ENCODE measurements at regions not wholly inside any gene's neighbourhood (a gene's known extent, or its start where the extent isn't known, plus 50 kb on each side); places are given as distances from the start of the nearest gene placed in this dataset.

- H3K9me3 ChIP-seq (ENCODE audit: low read length) = no peaks in the 10 kb centered on the region
- H3K36me3 ChIP-seq (ENCODE audit: insufficient read depth, low read length) = no peaks in the 10 kb centered on the region
These were observed 72.5 kb upstream of the SLC1A1 start for GRCh38 chr9:4417578-4418325.

GRCh38 chr9:4416467-4416866, 73.8 kb upstream of the SLC1A1 start:
- H3K9me3 ChIP-seq (ENCODE audit: low read length) = no peaks in the 10 kb centered on the region
- no peak overlapping the region for H3K27ac ChIP-seq (ENCODE audit: low read length)
- no peak overlapping the region for H3K9ac ChIP-seq (ENCODE audit: low read length)
- no peak overlapping the region for H3K4me2 ChIP-seq (ENCODE audit: low read length)
- H3K27me3 ChIP-seq (ENCODE audit: insufficient read depth, low read depth, low read length) = no peaks in the 10 kb centered on the region
- no peaks in the 10 kb centered on the region for H4K20me1 ChIP-seq (ENCODE audit: insufficient read depth)
- no peaks in the 10 kb centered on the region for H3K79me2 ChIP-seq (replicated peaks; ENCODE audit: insufficient read depth, low read length)
- no peaks in the 10 kb centered on the region for H3K9me2 ChIP-seq (ENCODE audit: insufficient read depth, low read length)
- no peak overlapping the region for H3K4me3 ChIP-seq (ENCODE audit: low read length)
- H3K36me3 ChIP-seq (ENCODE audit: insufficient read depth, low read length) = no peaks in the 10 kb centered on the region
- H3F3A ChIP-seq (ENCODE audit: insufficient read depth, low read length, poor library complexity, severe bottlenecking) = no peaks in the 10 kb centered on the region
- H2AFZ ChIP-seq (ENCODE audit: low read depth, low read length) = no peak overlapping the region
- no peak for TF ChIP-seq RAD21 (conservative IDR thresholded peaks at IDR 0.05)
- TF ChIP-seq EP300 (conservative IDR thresholded peaks at IDR 0.05; ENCODE audit: poor library complexity, severe bottlenecking) = no peak
- TF ChIP-seq REST (IDR thresholded peaks at IDR 0.05; ENCODE audit: borderline replicate concordance) = no peak
- no peak for TF ChIP-seq SMC3 (conservative IDR thresholded peaks at IDR 0.05; ENCODE audit: poor library complexity)
- no peak for TF ChIP-seq TAF1 (IDR thresholded peaks at IDR 0.05; ENCODE audit: low read depth)
- TF ChIP-seq MXI1 (conservative IDR thresholded peaks at IDR 0.05; ENCODE audit: poor library complexity, severe bottlenecking) = no peak
- TF ChIP-seq, protein P1, sequence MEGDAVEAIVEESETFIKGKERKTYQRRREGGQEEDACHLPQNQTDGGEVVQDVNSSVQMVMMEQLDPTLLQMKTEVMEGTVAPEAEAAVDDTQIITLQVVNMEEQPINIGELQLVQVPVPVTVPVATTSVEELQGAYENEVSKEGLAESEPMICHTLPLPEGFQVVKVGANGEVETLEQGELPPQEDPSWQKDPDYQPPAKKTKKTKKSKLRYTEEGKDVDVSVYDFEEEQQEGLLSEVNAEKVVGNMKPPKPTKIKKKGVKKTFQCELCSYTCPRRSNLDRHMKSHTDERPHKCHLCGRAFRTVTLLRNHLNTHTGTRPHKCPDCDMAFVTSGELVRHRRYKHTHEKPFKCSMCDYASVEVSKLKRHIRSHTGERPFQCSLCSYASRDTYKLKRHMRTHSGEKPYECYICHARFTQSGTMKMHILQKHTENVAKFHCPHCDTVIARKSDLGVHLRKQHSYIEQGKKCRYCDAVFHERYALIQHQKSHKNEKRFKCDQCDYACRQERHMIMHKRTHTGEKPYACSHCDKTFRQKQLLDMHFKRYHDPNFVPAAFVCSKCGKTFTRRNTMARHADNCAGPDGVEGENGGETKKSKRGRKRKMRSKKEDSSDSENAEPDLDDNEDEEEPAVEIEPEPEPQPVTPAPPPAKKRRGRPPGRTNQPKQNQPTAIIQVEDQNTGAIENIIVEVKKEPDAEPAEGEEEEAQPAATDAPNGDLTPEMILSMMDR (IDR thresholded peaks at IDR 0.05; ENCODE audit: poor library complexity, severe bottlenecking) = no peak
- TF ChIP-seq POLR2AphosphoS5 (IDR thresholded peaks at IDR 0.05) = no peak

More at GRCh38 chr9:4417578-4418325, 72.5 kb upstream of the SLC1A1 start:
- Histone ChIP-seq H4K20me1 (ENCODE audit: insufficient read depth) (no peaks in the 10 kb centered on the region), H3F3A (ENCODE audit: insufficient read depth, low read length, poor library complexity, severe bottlenecking) (no peaks in the 10 kb centered on the region), H3K79me2 (replicated peaks; ENCODE audit: insufficient read depth, low read length) (no peaks in the 10 kb centered on the region), H3K27me3 (ENCODE audit: insufficient read depth, low read depth, low read length) (no peaks in the 10 kb centered on the region), H3K9ac (ENCODE audit: low read length) (no peak overlapping the region), H3K27ac (ENCODE audit: low read length) (no peak overlapping the region), H3K9me2 (ENCODE audit: insufficient read depth, low read length) (no peaks in the 10 kb centered on the region), H2AFZ (ENCODE audit: low read depth, low read length) (no peak overlapping the region), H3K4me3 (ENCODE audit: low read length) (no peak overlapping the region), H3K4me2 (ENCODE audit: low read length) (no peak overlapping the region)
- TF ChIP-seq, protein P1 (IDR thresholded peaks at IDR 0.05; ENCODE audit: poor library complexity, severe bottlenecking) = no peak
- TF ChIP-seq REST (IDR thresholded peaks at IDR 0.05; ENCODE audit: borderline replicate concordance) = no peak
- TF ChIP-seq POLR2AphosphoS5 (IDR thresholded peaks at IDR 0.05) = no peak
- TF ChIP-seq SMC3 (conservative IDR thresholded peaks at IDR 0.05; ENCODE audit: poor library complexity) = no peak
- TF ChIP-seq EZH2 (IDR thresholded peaks at IDR 0.05; ENCODE audit: borderline replicate concordance, insufficient read depth, low read length, poor library complexity, severe bottlenecking) = no peak
- TF ChIP-seq MXI1 (conservative IDR thresholded peaks at IDR 0.05; ENCODE audit: poor library complexity, severe bottlenecking) = no peak
- no peak for TF ChIP-seq RAD21 (conservative IDR thresholded peaks at IDR 0.05)
- TF ChIP-seq TAF1 (IDR thresholded peaks at IDR 0.05; ENCODE audit: low read depth) = no peak
- no peak for TF ChIP-seq EP300 (conservative IDR thresholded peaks at IDR 0.05; ENCODE audit: poor library complexity, severe bottlenecking)

Measured in neural cell (in vitro differentiated cells).